Pancreas (tissue), 10 donors: ENCODE measurements at regions not wholly inside any gene's neighbourhood (a gene's known extent, or its start where the extent isn't known, plus 50 kb on each side); places are given as distances from the start of the nearest gene placed in this dataset.

Source experiments
- ATAC-seq, 4 donors: fragments of 200-7000 bp; cut with Tn5 transposase; one replicate each; pipeline versions ENCODE4 v1.8.0 to v1.9.1; 2020; ENCODE audit warnings: mild to moderate bottlenecking in 4 of 4, moderate library complexity in 4 of 4
- DNase-seq, 6 donors: peaks; one replicate each; pipeline ENCODE4 v3.0.0-alpha.2; 2020
- FAIRE-seq: peaks from 2 replicates; lab custom pipeline; 2012; peaks lifted over from hg19 to GRCh38; lab: Jason Lieb, UNC
- H3K27ac ChIP-seq, 4 donors: fragments of 200-600 bp; sonication (generic); 1 replicate in 3 of 4; 2 replicates in 1 of 4; pipeline versions ENCODE4 v1.5.0 to v1.8.0; 2020
- H3K27me3 ChIP-seq, 4 donors: fragments of 200-600 bp; one replicate each; pipeline ENCODE4 v1.8.0; 2021
- H3K36me3 ChIP-seq, 3 donors: fragments of 200-600 bp; sonication (generic) in 1 of 3; one replicate each; pipeline versions ENCODE4 v1.5.0 to v1.8.0; 2020 to 2021
- H3K4me1 ChIP-seq, 3 donors: fragments of 200-600 bp; one replicate each; pipeline ENCODE4 v1.8.0; 2021
- H3K4me3 ChIP-seq, 4 donors: fragments of 200-600 bp; sonication (generic) in 2 of 4; one replicate each; pipeline versions ENCODE4 v1.5.0 to v1.8.0; 2020 to 2021
- H3K9me3 ChIP-seq, 4 donors: fragments of 200-600 bp; one replicate each; pipeline ENCODE4 v1.8.0; 2021
- WGBS, 2 donors: extraction: QIAGEN DNeasy Blood & Tissue Kit; methylation state at CpG; one replicate each; pipeline ENCODE4 v1.1.7; 2013; 5-methylcytosine and 5-hydroxymethylcytosine counted together
- intact Hi-C, 3 donors: fragments of 100-400 bp; cut with DNase I; formaldehyde crosslinking; loops; one replicate each; pipeline versions ENCODE4 v1.11.1 to v1.14.2; 2022
- TF ChIP-seq, protein P1 (sequence below), 4 donors: fragments of 200-600 bp; sonication (generic) in 3 of 4; IDR thresholded peaks; one replicate each; pipeline versions ENCODE4 v1.5.0 to v1.8.0; 2021; ENCODE audit warnings: antibody characterized with exemption in 4 of 4
- donor health status: healthy with polysubstance abuse.
- donor health status: DM: no; HTN: no; CAD: no; lungs with moderate emphysema.
- donor health status: DM: no; HTN: no; CAD: no.
- donor health status: control.
- donor health status: control.
- donor health status: Bipolar disorder and iron deficiency.
- donor health status: DM: yes; HTN: yes; CAD: no.
- donor health status: DM: no; HTN: no; CAD: no.
- donor health status: DM: no; HTN: no; CAD: no.
- donor health status: DM: yes; HTN: yes; CAD: no.

DNA sequence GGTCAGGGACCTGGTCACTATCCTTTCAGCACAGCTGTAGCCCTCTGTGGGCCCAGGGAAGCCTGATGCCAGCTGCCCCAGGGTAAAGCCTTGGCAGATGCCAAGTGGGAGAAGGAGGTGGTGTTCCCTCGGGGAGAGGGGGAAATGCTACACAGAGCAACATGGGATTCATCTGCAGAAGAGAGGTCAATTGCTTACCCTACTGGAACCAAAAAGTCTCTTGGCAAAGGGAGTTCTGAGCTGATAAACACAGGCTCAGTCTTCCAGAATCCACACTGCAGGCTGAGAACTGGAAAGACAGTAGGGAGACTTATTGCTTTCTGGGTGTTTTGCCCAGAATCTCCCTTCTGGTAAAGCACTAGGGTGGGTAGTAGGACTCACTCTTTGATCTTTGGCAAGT lies 100.1 kb upstream of the NEO1 start:
- H3K4me1 ChIP-seq, result no peaks in the 10 kb centered on the region
- DNase-seq (no peak), FAIRE-seq (no peak), ATAC-seq (no peak)
- TF ChIP-seq, protein P1, sequence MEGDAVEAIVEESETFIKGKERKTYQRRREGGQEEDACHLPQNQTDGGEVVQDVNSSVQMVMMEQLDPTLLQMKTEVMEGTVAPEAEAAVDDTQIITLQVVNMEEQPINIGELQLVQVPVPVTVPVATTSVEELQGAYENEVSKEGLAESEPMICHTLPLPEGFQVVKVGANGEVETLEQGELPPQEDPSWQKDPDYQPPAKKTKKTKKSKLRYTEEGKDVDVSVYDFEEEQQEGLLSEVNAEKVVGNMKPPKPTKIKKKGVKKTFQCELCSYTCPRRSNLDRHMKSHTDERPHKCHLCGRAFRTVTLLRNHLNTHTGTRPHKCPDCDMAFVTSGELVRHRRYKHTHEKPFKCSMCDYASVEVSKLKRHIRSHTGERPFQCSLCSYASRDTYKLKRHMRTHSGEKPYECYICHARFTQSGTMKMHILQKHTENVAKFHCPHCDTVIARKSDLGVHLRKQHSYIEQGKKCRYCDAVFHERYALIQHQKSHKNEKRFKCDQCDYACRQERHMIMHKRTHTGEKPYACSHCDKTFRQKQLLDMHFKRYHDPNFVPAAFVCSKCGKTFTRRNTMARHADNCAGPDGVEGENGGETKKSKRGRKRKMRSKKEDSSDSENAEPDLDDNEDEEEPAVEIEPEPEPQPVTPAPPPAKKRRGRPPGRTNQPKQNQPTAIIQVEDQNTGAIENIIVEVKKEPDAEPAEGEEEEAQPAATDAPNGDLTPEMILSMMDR (IDR thresholded peaks at IDR 0.05), result no peak
- no peaks in the 10 kb centered on the region for H3K36me3 ChIP-seq
- H3K4me3 ChIP-seq, result no peak overlapping the region
- H3K9me3 ChIP-seq, result no peaks in the 10 kb centered on the region
- no peak overlapping the region for H3K27ac ChIP-seq
- H3K27me3 ChIP-seq, result no peaks in the 10 kb centered on the region
- WGBS, 2 donors, result 57 to 73% methylated on average over 1 of the region's 1 CpG
- intact Hi-C loops, result no loop called here

GRCh38 chr15:72948662-72949061 lies 103.6 kb upstream of the NEO1 start:
- peak; percentile 67 for FAIRE-seq

DNA sequence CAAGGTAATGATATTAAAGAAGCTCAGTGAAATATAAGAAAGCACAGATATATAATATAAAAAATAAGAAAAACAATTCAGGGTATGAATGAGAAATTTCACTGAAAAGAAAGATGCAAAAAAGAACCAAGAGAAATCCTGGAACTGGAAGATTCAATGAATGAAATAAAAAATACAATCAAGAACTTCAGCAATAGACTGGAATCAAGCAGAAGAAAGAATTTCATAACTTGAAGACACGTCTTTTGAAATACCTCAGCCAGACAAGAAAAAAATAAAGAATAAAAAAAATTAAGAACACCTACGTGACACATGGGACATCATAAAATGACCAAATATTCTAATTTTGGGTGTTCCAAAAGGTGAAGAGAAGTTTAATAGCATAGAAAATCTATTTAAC lies 104.6 kb upstream of the NEO1 start:
- H3K4me1 ChIP-seq, result no peaks in the 10 kb centered on the region
- TF ChIP-seq, protein P1 (IDR thresholded peaks at IDR 0.05), result no peak
- no peaks in the 10 kb centered on the region for H3K27me3 ChIP-seq
- no peak for ATAC-seq
- no peaks in the 10 kb centered on the region for H3K36me3 ChIP-seq
- no peak for FAIRE-seq
- DNase-seq, result no peak
- WGBS, 2 donors, result 84% methylated on average over 2 of the region's 2 CpGs
- no peak overlapping the region for H3K27ac ChIP-seq
- no peak overlapping the region for H3K4me3 ChIP-seq
- intact Hi-C loops, result no loop called here
- no peaks in the 10 kb centered on the region for H3K9me3 ChIP-seq

More at GRCh38 chr15:72948662-72949061, 103.6 kb upstream of the NEO1 start:
- TF ChIP-seq, protein P1 (IDR thresholded peaks at IDR 0.05), result no peak
- intact Hi-C loops, result no loop called here
- no peaks in the 10 kb centered on the region for H3K27me3 ChIP-seq
- no peak overlapping the region for H3K27ac ChIP-seq
- ATAC-seq (no peak), DNase-seq (no peak)
- no peaks in the 10 kb centered on the region for H3K9me3 ChIP-seq
- H3K4me3 ChIP-seq, result no peak overlapping the region
- no peaks in the 10 kb centered on the region for H3K36me3 ChIP-seq
- no peaks in the 10 kb centered on the region for H3K4me1 ChIP-seq

GRCh38 chr15:72944565-72944964 lies 107.7 kb upstream of the NEO1 start:
- Histone ChIP-seq H3K27me3 (no peaks in the 10 kb centered on the region), H3K4me1 (no peaks in the 10 kb centered on the region), H3K4me3 (no peak overlapping the region), H3K9me3 (no peaks in the 10 kb centered on the region), H3K27ac (no peak overlapping the region), H3K36me3 (no peaks in the 10 kb centered on the region)
- intact Hi-C loops, result no loop called here
- FAIRE-seq (no peak), ATAC-seq (no peak), DNase-seq (no peak)
- TF ChIP-seq, protein P1 (IDR thresholded peaks at IDR 0.05), result no peak
- WGBS, 2 donors, result 74 to 82% methylated on average over 2 of the region's 2 CpGs

DNA sequence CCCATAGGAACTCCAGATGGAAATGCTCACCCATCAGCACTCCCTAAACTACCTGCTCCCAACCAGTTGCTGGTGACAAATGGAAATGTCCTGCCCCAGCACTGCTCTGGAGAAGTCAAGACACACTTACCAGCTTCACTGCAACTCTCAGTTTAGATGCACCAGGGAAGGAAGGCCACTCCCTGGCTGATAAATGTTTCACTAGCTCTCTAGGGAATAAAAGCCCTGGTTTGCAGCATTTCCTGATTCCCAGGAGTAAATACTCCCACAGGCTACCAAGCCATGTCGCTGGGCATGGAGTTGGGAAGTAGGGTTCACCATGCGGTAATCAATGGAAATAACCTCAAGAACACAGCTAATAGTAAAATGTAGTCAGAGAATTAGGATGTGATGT lies 112.0 kb upstream of the NEO1 start:
- no peaks in the 10 kb centered on the region for H3K27me3 ChIP-seq
- FAIRE-seq (no peak), ATAC-seq (no peak), DNase-seq (no peak)
- no peak overlapping the region for H3K4me3 ChIP-seq
- 72 to 83% methylated on average over 2 of the region's 2 CpGs for WGBS, 2 donors
- H3K4me1 ChIP-seq, result no peaks in the 10 kb centered on the region
- no peaks in the 10 kb centered on the region for H3K36me3 ChIP-seq
- no peak overlapping the region for H3K27ac ChIP-seq
- intact Hi-C loops, result no loop called here
- TF ChIP-seq, protein P1 (IDR thresholded peaks at IDR 0.05), result no peak
- no peaks in the 10 kb centered on the region for H3K9me3 ChIP-seq
